CD4-positive, alpha-beta memory T cell (primary cell): ENCODE measurements at regions not wholly inside any gene's neighbourhood (a gene's known extent, or its start where the extent isn't known, plus 50 kb on each side); places are given as distances from the start of the nearest gene placed in this dataset.
A peak's percentile ranks its signal among the peaks of the same experiment; 100 is the strongest.
"Not testable (repeated sequence)": the region's sequence is repeated elsewhere in the genome, so short reads cannot be mapped to it uniquely, and the experiment has no call there.

Experiments
- CTCF ChIA-PET: fragments of 350-600 bp; sonication (Branson Sonifier 250); formaldehyde crosslinking; loops from one replicate; lab custom pipeline; 2021; ENCODE audit warnings: inconsistent platforms; ENCODE audit not compliant: partially characterized antibody; lab: Charles Lee
- POLR2A ChIA-PET: fragments of 350-600 bp; sonication (Branson Sonifier 250); formaldehyde crosslinking; loops from one replicate; lab custom pipeline; 2021; ENCODE audit not compliant: partially characterized antibody; lab: Charles Lee
- DNase-seq, 5 donors: peaks; one replicate each; pipeline versions ENCODE4 v3.0.0 to v3.0.0-alpha.2; 2020 to 2022; ENCODE audit warnings: mixed read lengths in 1 of 5
- H3K27ac ChIP-seq: one replicate; pipeline ENCODE4 v1.7.0; 2013; ENCODE audit warnings: low read depth, low read length
- H3K27me3 ChIP-seq: 2 replicates; pipeline ENCODE4 v1.7.0; 2013; ENCODE audit warnings: mild to moderate bottlenecking, low read length, moderate library complexity; ENCODE audit not compliant: insufficient read depth
- H3K36me3 ChIP-seq: 2 replicates; pipeline ENCODE4 v1.7.0; 2013; ENCODE audit warnings: mild to moderate bottlenecking, low read length, moderate library complexity; ENCODE audit not compliant: insufficient read depth
- H3K4me1 ChIP-seq: 2 replicates; pipeline ENCODE4 v1.7.0; 2013; ENCODE audit warnings: mild to moderate bottlenecking, low read length, moderate library complexity; ENCODE audit not compliant: insufficient read depth
- H3K4me3 ChIP-seq, 2 donors: one replicate each; pipeline ENCODE4 v1.7.0; 2013; ENCODE audit warnings: low read length in 2 of 2, mild to moderate bottlenecking in 1 of 2
- H3K9me3 ChIP-seq, 2 donors: one replicate each; pipeline ENCODE4 v1.7.0; 2013; ENCODE audit warnings: low read length in 2 of 2, control low read depth in 1 of 2; ENCODE audit not compliant: control insufficient read depth in 1 of 2
- H3K27ac Mint-ChIP-seq, 7 donors: one replicate each; pipeline ENCODE4 v1.8.0; 2020 to 2021; ENCODE audit warnings: mixed read lengths in 7 of 7, mild to moderate bottlenecking in 6 of 7, inconsistent platforms in 3 of 7, moderate library complexity in 3 of 7
- H3K27me3 Mint-ChIP-seq, 2 donors: one replicate each; pipeline ENCODE4 v1.8.0; 2020 to 2021; ENCODE audit warnings: mixed read lengths in 2 of 2
- H3K36me3 Mint-ChIP-seq, 2 donors: one replicate each; pipeline ENCODE4 v1.8.0; 2020 to 2021; ENCODE audit warnings: mixed read lengths in 2 of 2, inconsistent platforms in 1 of 2, mild to moderate bottlenecking in 1 of 2
- H3K4me1 Mint-ChIP-seq, 4 donors: one replicate each; pipeline ENCODE4 v1.8.0; 2020 to 2021; ENCODE audit warnings: mixed read lengths in 4 of 4, mild to moderate bottlenecking in 1 of 4
- H3K4me3 Mint-ChIP-seq, 8 donors: one replicate each; pipeline ENCODE4 v1.8.0; 2020 to 2021; ENCODE audit warnings: mixed read lengths in 8 of 8, mild to moderate bottlenecking in 7 of 8, moderate library complexity in 6 of 8, inconsistent platforms in 3 of 8
- H3K9me3 Mint-ChIP-seq, 8 donors: one replicate each; pipeline ENCODE4 v1.8.0; 2020 to 2021; ENCODE audit warnings: mixed read lengths in 8 of 8, mild to moderate bottlenecking in 5 of 8, inconsistent platforms in 3 of 8, moderate library complexity in 1 of 8
- intact Hi-C: fragments of 100-400 bp; cut with micrococcal nuclease; formaldehyde crosslinking; loops from one replicate; pipeline ENCODE4 v1.15.1; 2023

- CTCF ChIA-PET, result no interaction called here
- H3K27ac Mint-ChIP-seq, result no peak overlapping the region
- no peak overlapping the region for H3K4me3 Mint-ChIP-seq
- H3K9me3 Mint-ChIP-seq, result peaks cover 0 to 5% (median 3%) of the 10 kb centered on the region in 8 donors
- no peak for DNase-seq
- intact Hi-C loops, result no loop called here
- no peaks in the 10 kb centered on the region for H3K36me3 ChIP-seq
- POLR2A ChIA-PET, result no interaction called here
- H3K4me3 ChIP-seq, result no peak overlapping the region
- peaks cover 0 to 1% (median 0%) of the 10 kb centered on the region in 4 donors for H3K4me1 Mint-ChIP-seq
- H3K4me1 ChIP-seq, result no peaks in the 10 kb centered on the region
- no peaks in the 10 kb centered on the region for H3K36me3 Mint-ChIP-seq
- H3K9me3 ChIP-seq, result no peaks in the 10 kb centered on the region
- H3K27ac ChIP-seq, result no peak overlapping the region
- no peaks in the 10 kb centered on the region for H3K27me3 Mint-ChIP-seq
- no peaks in the 10 kb centered on the region for H3K27me3 ChIP-seq
Observed at GRCh38 chr1:96214982-96215381, 506.6 kb upstream of the PTBP2 start.

DNA sequence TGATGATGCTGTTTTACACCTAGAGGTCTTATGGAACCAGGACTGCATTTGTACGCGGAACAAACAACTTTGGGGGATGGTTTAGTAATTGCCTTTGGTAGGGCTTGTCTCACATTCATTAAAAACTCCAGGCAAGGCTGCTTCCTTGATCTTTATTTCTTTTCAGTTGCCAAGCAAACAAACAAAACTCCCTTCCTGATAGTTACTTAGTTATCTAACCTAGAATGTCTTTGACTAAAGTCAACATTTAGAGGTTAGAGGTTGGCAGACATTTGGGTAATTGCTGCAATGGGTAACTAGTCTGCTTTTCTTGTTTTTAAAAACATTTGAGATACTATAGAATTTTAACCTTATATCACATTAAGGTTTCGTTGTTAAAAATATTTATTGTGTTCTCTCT, 500.9 kb upstream of the PTBP2 start:
- DNase-seq, result no peak
- Mint-ChIP-seq H3K36me3 (no peaks in the 10 kb centered on the region), H3K4me1 (no peaks in the 10 kb centered on the region), H3K9me3 (peaks cover 0 to 5% (median 0%) of the 10 kb centered on the region in 8 donors), H3K27ac (no peak overlapping the region), H3K4me3 (no peak overlapping the region), H3K27me3 (no peaks in the 10 kb centered on the region)
- CTCF ChIA-PET, result no interaction called here
- POLR2A ChIA-PET, result no interaction called here
- H3K4me1 ChIP-seq, result no peaks in the 10 kb centered on the region
- H3K27me3 ChIP-seq, result no peaks in the 10 kb centered on the region
- H3K9me3 ChIP-seq, result no peaks in the 10 kb centered on the region
- no peak overlapping the region for H3K27ac ChIP-seq
- intact Hi-C loops, result no loop called here
- H3K4me3 ChIP-seq, result no peak overlapping the region
- H3K36me3 ChIP-seq, result no peaks in the 10 kb centered on the region

- Histone ChIP-seq H3K4me3 (no peak overlapping the region), H3K27ac (no peak overlapping the region), H3K36me3 (no peaks in the 10 kb centered on the region), H3K27me3 (no peaks in the 10 kb centered on the region), H3K4me1 (no peaks in the 10 kb centered on the region), H3K9me3 (no peaks in the 10 kb centered on the region)
- intact Hi-C loops, result no loop called here
- no peaks in the 10 kb centered on the region for H3K4me1 Mint-ChIP-seq
- ChIA-PET POLR2A (no interaction called here), CTCF (no interaction called here)
- H3K27me3 Mint-ChIP-seq, result no peaks in the 10 kb centered on the region
- H3K4me3 Mint-ChIP-seq, result no peak overlapping the region
- H3K9me3 Mint-ChIP-seq, result peaks cover 0 to 5% (median 0%) of the 10 kb centered on the region in 8 donors
- no peak for DNase-seq
- no peaks in the 10 kb centered on the region for H3K36me3 Mint-ChIP-seq
- no peak overlapping the region for H3K27ac Mint-ChIP-seq
Observed at GRCh38 chr1:96222701-96223100, 498.9 kb upstream of the PTBP2 start.

- intact Hi-C loops, H3K36me3 Mint-ChIP-seq, H3K27ac ChIP-seq, H3K9me3 Mint-ChIP-seq, H3K27ac Mint-ChIP-seq, H3K4me1 ChIP-seq, H3K4me3 Mint-ChIP-seq, H3K4me3 ChIP-seq, H3K27me3 Mint-ChIP-seq, CTCF ChIA-PET, H3K36me3 ChIP-seq, H3K9me3 ChIP-seq, POLR2A ChIA-PET, DNase-seq, H3K27me3 ChIP-seq, H3K4me1 Mint-ChIP-seq: not testable (repeated sequence)
Observed at GRCh38 chr1:96224229-96224628, 497.4 kb upstream of the PTBP2 start.

DNA sequence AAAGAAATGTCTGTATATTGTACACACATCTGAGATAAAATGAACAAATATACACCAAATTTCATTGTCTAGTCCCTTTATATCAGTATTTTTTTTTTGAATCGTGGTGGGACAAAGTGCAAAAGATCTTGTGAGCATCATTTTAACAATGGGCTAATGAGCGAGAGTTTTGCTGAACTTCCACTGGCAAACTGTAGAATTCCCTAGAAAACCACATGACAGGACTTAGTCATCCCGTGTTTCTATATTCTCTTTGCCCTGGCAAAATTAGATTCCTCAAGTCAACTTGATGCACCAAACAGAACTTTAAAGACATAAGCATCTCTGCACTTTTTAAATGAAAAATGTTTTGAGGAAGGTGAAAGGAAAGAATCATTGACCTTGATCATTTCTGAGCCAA, 488.2 kb upstream of the PTBP2 start:
- Mint-ChIP-seq H3K4me1 (no peaks in the 10 kb centered on the region), H3K27me3 (no peaks in the 10 kb centered on the region), H3K27ac (no peak overlapping the region), H3K9me3 (no peaks in the 10 kb centered on the region), H3K4me3 (no peak overlapping the region), H3K36me3 (no peaks in the 10 kb centered on the region)
- no peaks in the 10 kb centered on the region for H3K27me3 ChIP-seq
- no peaks in the 10 kb centered on the region for H3K36me3 ChIP-seq
- ChIA-PET CTCF (no interaction called here), POLR2A (no interaction called here)
- H3K4me1 ChIP-seq, result no peaks in the 10 kb centered on the region
- intact Hi-C loops, result loop anchor here (10.0 kb wide), 1 partner anchor 611 kb away; no protein-coding TSS in a partner anchor
- H3K4me3 ChIP-seq, result no peak overlapping the region
- DNase-seq, result no peak
- H3K27ac ChIP-seq, result no peak overlapping the region
- no peaks in the 10 kb centered on the region for H3K9me3 ChIP-seq

- H3K36me3 ChIP-seq, result no peaks in the 10 kb centered on the region
- no peaks in the 10 kb centered on the region for H3K27me3 ChIP-seq
- intact Hi-C loops, result loop anchor here (10.0 kb wide), 1 partner anchor 611 kb away; no protein-coding TSS in a partner anchor
- H3K4me3 ChIP-seq, result no peak overlapping the region
- no peaks in the 10 kb centered on the region for H3K4me1 ChIP-seq
- H3K27ac ChIP-seq, result no peak overlapping the region
- Mint-ChIP-seq H3K27ac (no peak overlapping the region), H3K4me3 (no peak overlapping the region), H3K9me3 (no peaks in the 10 kb centered on the region), H3K27me3 (no peaks in the 10 kb centered on the region), H3K36me3 (no peaks in the 10 kb centered on the region), H3K4me1 (no peaks in the 10 kb centered on the region)
- ChIA-PET POLR2A (no interaction called here), CTCF (no interaction called here)
- no peaks in the 10 kb centered on the region for H3K9me3 ChIP-seq
- no peak for DNase-seq
Observed at GRCh38 chr1:96234299-96234698, 487.3 kb upstream of the PTBP2 start.

- no peaks in the 10 kb centered on the region for H3K4me1 Mint-ChIP-seq
- Histone ChIP-seq H3K27me3 (no peaks in the 10 kb centered on the region), H3K4me3 (no peak overlapping the region), H3K36me3 (no peaks in the 10 kb centered on the region), H3K27ac (no peak overlapping the region), H3K4me1 (no peaks in the 10 kb centered on the region), H3K9me3 (no peaks in the 10 kb centered on the region)
- no peaks in the 10 kb centered on the region for H3K36me3 Mint-ChIP-seq
- CTCF ChIA-PET, result interaction anchor here (0.8 kb wide), 1 partner anchor 37 kb away, joined by 4 read pairs; no protein-coding TSS in a partner anchor
- H3K27me3 Mint-ChIP-seq, result no peaks in the 10 kb centered on the region
- no peaks in the 10 kb centered on the region for H3K9me3 Mint-ChIP-seq
- POLR2A ChIA-PET, result no interaction called here
- no peak overlapping the region for H3K27ac Mint-ChIP-seq
- intact Hi-C loops, result loop anchor here (5.0 to 10.0 kb wide), 2 partner anchors 609 to 1816 kb away; no protein-coding TSS in a partner anchor
- H3K4me3 Mint-ChIP-seq, result no peak overlapping the region
- DNase-seq, result peak in 1 of 5 donors; percentile 1
Observed at GRCh38 chr1:96236156-96236739, 485.3 kb upstream of the PTBP2 start.
